OCI-LY1 (cell line): ENCODE measurements at regions not wholly inside any gene's neighbourhood (a gene's known extent, or its start where the extent isn't known, plus 50 kb on each side); places are given as distances from the start of the nearest gene placed in this dataset.

Source experiments
- CTCF ChIP-seq: fragments of 200-600 bp; sonication (generic), shearing (Covaris generic); IDR thresholded peaks from 2 replicates; pipeline ENCODE4 v1.5.1; 2017; ENCODE audit warnings: mild to moderate bottlenecking, antibody characterized with exemption, low read length, moderate library complexity, mixed read lengths
- EZH2 ChIP-seq: fragments of 200-600 bp; sonication (generic), shearing (Covaris generic); IDR thresholded peaks from 2 replicates; pipeline ENCODE4 v1.8.0; 2017; ENCODE audit warnings: borderline replicate concordance, mixed run types, mild to moderate bottlenecking, antibody characterized with exemption, low read length, moderate library complexity, mixed read lengths

GRCh38 chr16:86202760-86203426 lies 303.9 kb downstream of the IRF8 start:
- TF ChIP-seq CTCF (no peak), EZH2 (no peak)
